Adrenal gland (tissue), 9 donors: ENCODE measurements at regions not wholly inside any gene's neighbourhood (a gene's known extent, or its start where the extent isn't known, plus 50 kb on each side); places are given as distances from the start of the nearest gene placed in this dataset.
"Not testable (repeated sequence)": the region's sequence is repeated elsewhere in the genome, so short reads cannot be mapped to it uniquely, and the experiment has no call there.

Experiments used
- DNase-seq, 7 donors: peaks; one replicate each; pipeline ENCODE4 v3.0.0-alpha.2; 2019 to 2020
- H3K27ac ChIP-seq, 5 donors: fragments of 200-600 bp; sonication (generic) in 4 of 5; 1 replicate in 3 of 5; 2 replicates in 2 of 5; pipeline versions ENCODE4 v1.5.1 to v1.8.0; 2016 to 2020; ENCODE audit warnings: mild to moderate bottlenecking in 1 of 5
- H3K27me3 ChIP-seq: fragments of 200-600 bp; 2 replicates; pipeline ENCODE4 v1.8.0; 2021
- H3K36me3 ChIP-seq, 2 donors: fragments of 200-600 bp; replicated peaks in 1 of 2; 1 replicate in 1 of 2; 2 replicates in 1 of 2; pipeline versions ENCODE4 v1.5.1 to v1.8.0; 2018 to 2022
- H3K4me1 ChIP-seq, 2 donors: fragments of 200-600 bp; replicated peaks in 1 of 2; 1 replicate in 1 of 2; 2 replicates in 1 of 2; pipeline versions ENCODE4 v1.5.1 to v1.8.0; 2018 to 2021
- H3K4me3 ChIP-seq, 4 donors: fragments of 200-600 bp; sonication (generic) in 3 of 4; one replicate each; pipeline ENCODE4 v1.5.1; 2016 to 2018
- H3K9me3 ChIP-seq, 3 donors: fragments of 200-600 bp; sonication (generic) in 1 of 3; replicated peaks in 1 of 3; 1 replicate in 2 of 3; 2 replicates in 1 of 3; pipeline versions ENCODE4 v1.5.1 to v1.8.0; 2016 to 2021
- WGBS, 4 donors: extraction: QIAGEN DNeasy Blood & Tissue Kit in 2 of 4; methylation state at CpG; one replicate each; pipeline versions ENCODE4 v1.1.5 to v1.1.7; 2013 to 2017; 5-methylcytosine and 5-hydroxymethylcytosine counted together
- intact Hi-C, 2 donors: fragments of 100-400 bp; cut with DNase I; formaldehyde crosslinking; loops; one replicate each; pipeline versions ENCODE4 v1.14.1 to v1.15.0; 2022 to 2023
- donor health status: healthy with polysubstance abuse.
- donor health status: Bipolar disorder and iron deficiency.
- donor health status: DM: yes; HTN: yes; CAD: no.
- donor health status: DM: no; HTN: no; CAD: no.
- donor health status: DM: no; HTN: no; CAD: no.

- 40 to 77% (median 76%) methylated on average over 1 to 5 of the region's 5 CpGs for WGBS, 4 donors
- H3K4me3 ChIP-seq, H3K27ac ChIP-seq, H3K27me3 ChIP-seq, intact Hi-C loops, DNase-seq, H3K36me3 ChIP-seq, H3K9me3 ChIP-seq, H3K4me1 ChIP-seq: not testable (repeated sequence)
Measured at GRCh38 chr14:19126269-19127051, 159.2 kb downstream of the POTEM start.

GRCh38 chr14:19127664-19128435 lies 160.6 kb downstream of the POTEM start:
- DNase-seq, H3K27me3 ChIP-seq, intact Hi-C loops, H3K27ac ChIP-seq, H3K4me3 ChIP-seq, H3K36me3 ChIP-seq, H3K4me1 ChIP-seq, H3K9me3 ChIP-seq: not testable (repeated sequence)
- WGBS, 4 donors = 63 to 68% (median 66%) methylated on average over 9 to 10 of the region's 10 CpGs

GRCh38 chr14:19131553-19131952 lies 164.3 kb downstream of the POTEM start:
- H3K27ac ChIP-seq, DNase-seq, H3K4me1 ChIP-seq, H3K9me3 ChIP-seq, H3K4me3 ChIP-seq, H3K27me3 ChIP-seq, intact Hi-C loops, H3K36me3 ChIP-seq: not testable (repeated sequence)
- WGBS, 4 donors = 89 to 91% methylated on average over 1 of the region's 12 CpGs; no CpG with 5 or more reads in 2 of the 4 donors

DNA sequence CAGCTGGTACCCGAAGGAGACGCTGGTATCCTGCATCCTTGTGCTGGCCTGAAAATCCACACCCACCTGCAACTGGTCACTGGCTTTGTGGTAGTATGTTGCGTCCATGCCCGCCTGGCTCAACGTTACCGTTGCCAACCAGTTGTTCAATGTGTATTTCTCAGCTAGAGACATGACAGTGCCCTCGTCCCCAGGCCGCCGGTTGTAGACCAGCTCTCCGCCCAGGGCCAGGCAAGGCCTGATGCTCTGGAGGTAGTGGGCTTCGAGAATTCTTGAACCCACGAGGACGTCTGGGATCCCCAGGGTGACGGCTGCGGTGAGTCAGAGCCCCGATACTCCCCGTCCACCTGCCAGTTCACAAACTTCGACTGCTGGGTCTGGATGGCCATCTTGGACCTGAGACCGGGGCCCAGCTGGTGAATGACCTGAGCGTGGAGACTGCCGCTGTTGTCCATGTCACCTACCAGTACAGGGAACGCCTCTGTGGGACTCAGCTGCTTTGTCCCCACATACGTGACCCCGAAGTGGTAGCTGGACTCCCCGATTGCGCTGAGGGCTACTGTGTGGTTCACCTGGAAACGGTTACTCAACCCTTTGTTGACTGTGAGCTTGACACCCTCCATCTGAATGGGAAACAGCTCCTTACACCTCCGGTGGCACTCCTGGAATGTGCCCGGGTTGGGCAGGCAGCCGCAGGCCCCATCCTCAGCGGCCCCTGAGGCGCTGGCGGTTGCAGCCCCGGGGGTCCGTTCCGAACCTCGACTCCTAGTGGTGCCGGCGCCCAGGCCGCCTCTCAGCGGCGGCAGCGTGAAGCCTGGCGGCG lies 165.0 kb downstream of the POTEM start:
- H3K4me1 ChIP-seq, H3K27ac ChIP-seq, H3K27me3 ChIP-seq, intact Hi-C loops, H3K9me3 ChIP-seq, H3K4me3 ChIP-seq, H3K36me3 ChIP-seq, DNase-seq: not testable (repeated sequence)
- WGBS, 4 donors = 77 to 91% methylated on average over 17 to 28 of the region's 45 CpGs; no CpG with 5 or more reads in 2 of the 4 donors

- DNase-seq, intact Hi-C loops, H3K27ac ChIP-seq, H3K4me1 ChIP-seq, H3K27me3 ChIP-seq, H3K9me3 ChIP-seq, H3K4me3 ChIP-seq, H3K36me3 ChIP-seq: not testable (repeated sequence)
- 59% methylated on average over 5 of the region's 22 CpGs; no CpG with 5 or more reads in 3 of the 4 donors for WGBS, 4 donors
Measured at GRCh38 chr14:19132836-19133120, 165.5 kb downstream of the POTEM start.

DNA sequence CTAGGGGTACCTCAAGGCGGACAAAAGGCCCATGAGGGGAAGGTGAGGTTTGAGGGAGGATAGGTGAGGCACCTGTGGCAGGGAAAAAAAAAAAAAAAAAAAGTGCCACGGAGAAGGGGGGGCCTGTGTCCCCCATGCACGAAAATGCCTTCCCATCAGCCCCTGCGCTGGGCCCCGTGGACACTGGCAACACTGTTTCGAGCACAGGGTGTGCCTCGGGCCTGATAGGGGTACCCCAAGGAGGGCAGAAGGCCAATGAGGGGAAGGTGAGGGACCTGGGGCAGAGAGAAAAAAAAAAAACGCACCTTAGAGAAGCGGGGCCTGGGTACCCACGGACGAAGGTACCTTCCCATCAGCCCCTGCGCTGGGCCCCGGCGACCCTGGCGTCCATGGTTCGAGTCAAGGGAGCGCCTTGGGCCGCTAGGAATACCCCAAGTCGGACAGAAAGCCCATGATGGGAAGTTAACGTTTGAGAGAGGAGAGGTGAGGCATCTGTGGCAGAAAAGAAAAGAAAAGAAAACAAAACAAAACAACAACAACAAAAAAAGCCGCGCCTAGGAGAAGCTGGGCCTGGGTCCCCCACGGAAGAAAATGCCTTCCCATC lies 190.0 kb downstream of the POTEM start:
- 63 to 77% (median 68%) methylated on average over 4 to 11 of the region's 23 CpGs for WGBS, 4 donors
- H3K4me1 ChIP-seq, H3K27ac ChIP-seq, H3K27me3 ChIP-seq, H3K9me3 ChIP-seq, DNase-seq, intact Hi-C loops, H3K36me3 ChIP-seq, H3K4me3 ChIP-seq: not testable (repeated sequence)

GRCh38 chr14:19158012-19158411 lies 190.8 kb downstream of the POTEM start:
- H3K27me3 ChIP-seq, intact Hi-C loops, DNase-seq, H3K4me1 ChIP-seq, H3K36me3 ChIP-seq, H3K27ac ChIP-seq, H3K9me3 ChIP-seq, H3K4me3 ChIP-seq: not testable (repeated sequence)
- 73 to 80% (median 80%) methylated on average over 1 to 17 of the region's 21 CpGs; no CpG with 5 or more reads in 1 of the 4 donors for WGBS, 4 donors

DNA sequence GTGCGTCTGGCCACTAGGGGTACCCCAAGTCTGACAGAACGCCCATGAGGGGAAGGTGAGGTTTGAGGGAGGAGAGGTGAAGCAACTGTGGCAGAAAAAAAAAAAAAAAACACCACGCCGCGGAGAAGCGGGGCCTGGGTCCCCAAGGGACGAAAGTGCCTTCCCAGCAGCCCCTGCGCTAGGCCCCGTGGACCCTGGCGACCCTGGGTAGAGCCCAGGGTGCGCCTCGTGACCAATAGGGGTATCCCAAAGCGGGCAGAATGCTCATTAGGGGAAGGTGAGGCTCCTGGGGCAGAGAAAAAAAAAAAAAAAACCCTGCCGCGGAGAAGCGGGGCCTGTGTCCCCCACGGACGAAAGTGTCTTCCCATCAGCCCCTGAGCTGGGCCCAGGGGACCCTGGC lies 191.4 kb downstream of the POTEM start:
- intact Hi-C loops, H3K4me3 ChIP-seq, H3K4me1 ChIP-seq, H3K27ac ChIP-seq, H3K36me3 ChIP-seq, H3K9me3 ChIP-seq, H3K27me3 ChIP-seq, DNase-seq: not testable (repeated sequence)
- 63 to 73% methylated on average over 12 to 14 of the region's 18 CpGs; no CpG with 5 or more reads in 2 of the 4 donors for whole genome bisulfite sequencing, 4 donors

DNA sequence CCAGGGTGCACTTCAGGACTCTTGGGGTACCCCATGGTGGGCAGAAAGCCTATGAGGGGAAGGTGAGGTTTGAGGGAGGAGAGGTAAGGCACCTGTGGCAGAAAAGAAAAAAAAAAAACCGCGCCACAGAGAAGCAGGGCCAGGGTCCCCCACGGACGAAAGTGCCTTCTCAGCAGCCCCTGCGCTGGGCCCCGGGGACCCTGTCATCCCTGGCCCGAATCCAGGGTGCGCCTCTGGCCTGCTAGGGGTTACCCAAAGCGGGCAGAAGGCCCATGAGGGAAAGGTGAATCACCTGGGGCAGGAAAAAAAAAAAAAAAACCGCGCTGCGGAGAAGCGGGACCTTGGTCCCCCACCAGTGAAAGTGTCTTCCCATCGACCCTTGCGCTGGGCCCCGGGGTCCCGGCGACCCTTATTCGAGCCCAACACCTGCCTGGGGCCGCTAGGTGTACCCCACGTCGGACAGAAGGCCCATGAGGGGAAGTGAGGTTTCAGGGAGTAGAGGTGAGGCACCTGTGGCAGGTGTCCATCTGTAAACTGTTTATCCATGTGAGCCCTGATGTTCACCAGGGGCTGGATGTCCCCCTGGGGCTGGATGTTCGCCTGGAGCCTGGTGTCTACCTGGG lies 191.9 kb downstream of the POTEM start:
- intact Hi-C loops, H3K27me3 ChIP-seq, H3K4me3 ChIP-seq, DNase-seq, H3K36me3 ChIP-seq, H3K9me3 ChIP-seq, H3K4me1 ChIP-seq, H3K27ac ChIP-seq: not testable (repeated sequence)
- 68 to 73% methylated on average over 17 to 19 of the region's 23 CpGs; no CpG with 5 or more reads in 2 of the 4 donors for WGBS, 4 donors

DNA sequence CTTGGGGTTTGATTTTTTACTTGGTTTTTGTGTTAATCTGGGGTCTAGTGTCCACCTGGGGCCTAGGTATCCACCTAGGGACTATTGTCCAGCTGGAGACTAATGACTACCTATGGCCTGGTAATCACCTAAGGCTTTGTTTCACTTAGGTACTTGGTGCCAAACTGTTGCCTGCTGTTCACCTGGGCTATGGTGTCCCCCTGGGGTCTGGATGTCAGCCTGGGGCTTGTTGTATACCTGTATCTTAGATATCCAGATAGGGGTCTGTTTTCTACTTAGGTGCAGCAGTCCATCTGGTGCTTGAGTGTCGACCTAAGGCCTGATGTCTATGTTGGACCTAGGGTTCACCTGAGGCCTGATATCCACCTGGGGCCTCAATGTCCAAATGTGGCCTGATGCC lies 193.1 kb downstream of the POTEM start:
- H3K9me3 ChIP-seq, intact Hi-C loops, H3K27ac ChIP-seq, H3K4me1 ChIP-seq, H3K4me3 ChIP-seq, H3K36me3 ChIP-seq, DNase-seq, H3K27me3 ChIP-seq: not testable (repeated sequence)
- no CpG with 5 or more reads among the region's 1 CpG for WGBS, 4 donors
